Central memory CD8-positive, alpha-beta T cell (primary cell): ENCODE measurements at regions not wholly inside any gene's neighbourhood (a gene's known extent, or its start where the extent isn't known, plus 50 kb on each side); places are given as distances from the start of the nearest gene placed in this dataset.
"Not testable (repeated sequence)": the region's sequence is repeated elsewhere in the genome, so short reads cannot be mapped to it uniquely, and the experiment has no call there.

ENCODE experiments used
- ATAC-seq: fragments of 150-1000 bp; cut with Tn5 transposase; replicated peaks from 2 replicates; pipeline ENCODE4 v1.10.0; 2022; ENCODE audit warnings: mild to moderate bottlenecking, moderate FRiP score, moderate number of reproducible peaks; ENCODE audit not compliant: poor library complexity, severe bottlenecking; ENCODE audit errors: extremely low read depth
- DNase-seq, 2 donors: peaks; one replicate each; pipeline ENCODE4 v3.0.0; 2021; ENCODE audit warnings: low spot score in 2 of 2
- H3K27ac Mint-ChIP-seq: one replicate; pipeline ENCODE4 v1.8.0; 2022; ENCODE audit warnings: low read depth, mild to moderate bottlenecking, moderate library complexity, mixed read lengths
- H3K27me3 Mint-ChIP-seq: one replicate; pipeline ENCODE4 v1.8.0; 2022; ENCODE audit warnings: mixed read lengths
- H3K36me3 Mint-ChIP-seq: one replicate; pipeline ENCODE4 v1.8.0; 2022; ENCODE audit warnings: mild to moderate bottlenecking, moderate library complexity, mixed read lengths; ENCODE audit not compliant: insufficient read depth
- H3K4me1 Mint-ChIP-seq: one replicate; pipeline ENCODE4 v1.8.0; 2022; ENCODE audit warnings: mixed read lengths
- H3K4me3 Mint-ChIP-seq: one replicate; pipeline ENCODE4 v1.8.0; 2022; ENCODE audit warnings: mild to moderate bottlenecking, moderate library complexity, mixed read lengths
- H3K9me3 Mint-ChIP-seq: one replicate; pipeline ENCODE4 v1.8.0; 2022; ENCODE audit warnings: mixed read lengths

DNA sequence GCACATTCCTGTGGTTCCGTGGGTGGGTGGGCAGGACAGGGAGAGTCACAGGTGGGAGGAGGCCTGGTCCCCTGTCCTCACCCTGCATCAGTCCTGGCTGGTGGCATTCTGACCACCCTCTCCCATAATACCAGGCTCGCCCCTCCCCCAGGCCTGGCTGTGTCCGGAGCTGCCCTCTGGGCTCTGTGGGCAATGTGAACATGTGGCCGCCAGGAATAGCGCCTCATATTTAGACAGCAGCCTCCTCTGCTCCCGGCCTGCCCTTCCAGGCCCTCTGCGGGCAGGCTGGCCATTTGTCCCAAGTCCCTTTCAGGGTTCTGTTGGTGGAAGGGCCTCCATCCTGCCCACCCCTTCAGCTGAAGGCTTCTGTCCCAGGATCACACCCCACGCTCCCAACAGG lies 4482.2 kb upstream of the TPTE start:
- H3K4me3 Mint-ChIP-seq, ATAC-seq, H3K9me3 Mint-ChIP-seq, H3K27ac Mint-ChIP-seq, H3K27me3 Mint-ChIP-seq, H3K4me1 Mint-ChIP-seq, DNase-seq, H3K36me3 Mint-ChIP-seq: not testable (repeated sequence)

DNA sequence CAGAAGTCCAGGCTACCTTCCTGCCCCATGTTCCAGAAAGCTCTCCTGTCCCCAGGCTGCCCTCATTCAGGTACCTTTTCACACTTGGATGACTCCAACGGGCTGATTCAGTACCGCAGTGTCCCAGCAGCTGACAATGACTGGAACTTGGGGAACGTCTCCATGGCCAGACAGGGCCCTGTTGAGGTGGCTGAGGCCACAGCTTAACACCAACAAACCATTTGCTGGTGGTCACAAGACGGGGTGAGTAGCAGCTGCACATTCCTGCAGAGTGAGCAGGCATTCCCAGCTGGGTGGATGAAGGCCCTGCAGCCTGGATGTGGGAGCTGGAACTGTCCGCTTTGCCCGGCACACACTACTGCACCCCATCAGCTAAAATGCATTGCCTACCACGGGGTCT lies 4481.3 kb upstream of the TPTE start:
- H3K4me3 Mint-ChIP-seq, ATAC-seq, DNase-seq, H3K27ac Mint-ChIP-seq, H3K9me3 Mint-ChIP-seq, H3K4me1 Mint-ChIP-seq, H3K36me3 Mint-ChIP-seq, H3K27me3 Mint-ChIP-seq: not testable (repeated sequence)

DNA sequence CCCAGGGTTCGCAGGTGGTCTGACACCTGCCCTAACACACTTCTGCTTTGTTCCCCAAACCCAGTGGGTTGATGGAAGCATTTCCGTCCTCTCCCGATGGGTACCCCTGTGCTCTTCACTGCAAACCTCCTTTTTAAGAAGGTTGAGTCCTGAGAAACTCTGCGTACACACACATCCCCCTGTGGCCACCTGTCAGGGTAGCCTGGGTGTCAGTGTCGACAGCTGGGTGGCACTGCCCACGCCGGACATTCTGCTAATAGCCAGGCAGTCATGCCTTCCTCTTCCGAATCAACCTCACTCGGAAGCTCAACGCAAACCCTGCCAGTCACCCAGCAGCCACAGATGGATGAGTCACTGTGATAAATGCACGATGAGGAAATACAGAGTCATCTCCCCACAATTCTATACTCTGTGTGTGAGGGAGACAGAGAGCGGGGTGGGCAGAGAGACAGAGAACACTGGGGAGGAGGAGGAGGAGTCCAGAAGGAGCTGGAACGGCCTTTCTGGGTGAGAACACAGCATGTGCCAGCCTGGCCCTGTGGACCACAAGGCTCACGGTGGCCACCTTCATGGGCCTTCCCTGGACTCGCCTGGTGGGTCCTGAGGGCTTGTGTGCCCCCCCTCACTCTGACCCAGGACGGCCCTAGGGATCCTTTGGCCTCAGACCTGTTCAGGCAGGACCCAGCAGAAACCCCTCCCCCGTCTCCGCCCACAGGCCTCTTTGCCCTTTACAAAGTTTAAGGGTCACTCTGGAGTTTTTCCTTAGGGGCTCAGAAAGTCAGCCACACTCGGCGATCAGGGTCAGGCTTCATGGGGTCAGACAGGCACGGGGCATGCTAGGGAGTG lies 4477.7 kb upstream of the TPTE start:
- not testable (repeated sequence) for ATAC-seq, H3K4me1 Mint-ChIP-seq, H3K36me3 Mint-ChIP-seq, H3K27me3 Mint-ChIP-seq, DNase-seq, H3K9me3 Mint-ChIP-seq, H3K4me3 Mint-ChIP-seq, H3K27ac Mint-ChIP-seq

DNA sequence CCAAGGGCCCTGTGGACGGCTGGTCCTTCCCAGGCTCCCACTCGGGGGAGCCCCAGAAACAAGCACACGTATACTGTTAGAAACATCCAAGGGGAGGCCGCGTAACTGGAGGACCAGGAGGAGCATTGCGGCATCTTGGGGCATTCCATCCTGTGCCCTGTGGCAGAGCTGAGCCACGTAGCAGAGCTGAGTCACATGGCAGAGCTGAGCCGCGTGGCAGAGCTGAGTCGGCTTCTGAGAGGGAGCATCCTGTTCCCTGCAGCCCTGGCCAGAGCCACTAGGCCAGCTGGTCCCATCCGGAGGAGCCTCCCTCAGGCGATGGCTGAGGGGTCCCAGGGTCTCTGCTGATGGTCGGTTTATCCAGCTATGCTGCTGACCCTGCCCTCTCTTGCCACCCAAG lies 4476.7 kb upstream of the TPTE start:
- not testable (repeated sequence) for H3K4me3 Mint-ChIP-seq, DNase-seq, H3K4me1 Mint-ChIP-seq, H3K9me3 Mint-ChIP-seq, H3K27me3 Mint-ChIP-seq, H3K36me3 Mint-ChIP-seq, H3K27ac Mint-ChIP-seq, ATAC-seq

DNA sequence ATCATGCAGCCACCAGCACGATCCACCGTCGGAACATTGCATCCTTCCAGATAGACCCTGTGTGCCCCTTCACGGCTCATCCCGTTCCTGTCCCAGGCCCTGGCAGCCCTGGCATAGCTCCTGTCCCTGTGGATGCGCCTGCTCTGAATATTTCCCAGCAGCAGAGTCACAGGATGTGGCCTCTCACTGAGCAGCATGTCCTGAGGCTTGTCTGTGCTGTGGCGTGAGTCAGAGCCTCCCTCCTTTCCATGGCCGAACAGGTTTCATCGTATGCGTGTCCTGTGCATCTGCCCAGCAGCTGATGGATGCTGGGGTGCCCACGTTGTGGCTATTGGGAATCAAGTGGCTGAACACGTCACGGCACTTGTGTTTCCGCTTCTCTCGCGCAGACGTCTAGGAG lies 4471.5 kb upstream of the TPTE start:
- not testable (repeated sequence) for H3K36me3 Mint-ChIP-seq, DNase-seq, H3K4me1 Mint-ChIP-seq, H3K27me3 Mint-ChIP-seq, H3K27ac Mint-ChIP-seq, ATAC-seq, H3K9me3 Mint-ChIP-seq, H3K4me3 Mint-ChIP-seq

DNA sequence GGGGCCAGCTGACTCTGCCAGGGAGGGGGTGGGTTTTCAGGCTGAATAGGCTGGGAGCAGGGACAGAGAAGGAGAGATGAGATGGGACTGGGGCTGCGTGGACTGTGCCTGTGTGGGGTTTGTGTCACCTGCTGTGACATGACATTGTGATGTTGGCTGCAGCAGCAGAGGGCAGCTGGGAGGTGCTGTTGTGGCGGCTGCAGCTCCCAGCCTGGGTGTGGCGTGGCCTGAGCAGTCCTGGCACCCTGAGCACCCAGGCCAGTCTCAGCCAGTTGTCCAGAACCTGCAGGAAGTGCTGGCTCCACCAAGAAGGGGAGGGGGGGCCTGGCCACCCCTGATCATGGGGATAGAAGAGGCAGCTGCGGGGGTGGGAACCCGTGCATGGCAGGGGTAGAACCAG lies 4469.3 kb upstream of the TPTE start:
- not testable (repeated sequence) for DNase-seq, H3K36me3 Mint-ChIP-seq, H3K27me3 Mint-ChIP-seq, H3K9me3 Mint-ChIP-seq, H3K4me3 Mint-ChIP-seq, H3K27ac Mint-ChIP-seq, ATAC-seq, H3K4me1 Mint-ChIP-seq

DNA sequence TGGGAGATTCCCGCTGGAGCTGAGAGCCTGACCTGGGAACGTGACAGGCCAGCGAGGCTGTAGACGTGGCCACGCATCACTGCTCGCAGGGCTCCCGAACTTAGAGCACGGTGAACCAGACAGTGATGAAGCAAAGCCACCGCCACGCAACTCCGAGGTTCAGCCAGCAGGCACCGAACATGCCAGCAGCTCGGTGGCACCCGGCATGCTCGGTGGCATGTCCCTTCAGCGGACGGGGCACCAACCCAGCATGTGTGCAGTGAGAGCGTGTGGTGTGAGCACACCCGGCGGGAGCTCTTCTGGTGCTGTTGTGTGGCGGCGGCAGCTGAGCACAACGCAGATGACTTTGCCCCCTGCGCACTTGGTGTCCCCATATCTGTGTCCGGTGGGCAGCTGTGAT lies 4468.2 kb upstream of the TPTE start:
- H3K27ac Mint-ChIP-seq, result not testable (repeated sequence)

DNA sequence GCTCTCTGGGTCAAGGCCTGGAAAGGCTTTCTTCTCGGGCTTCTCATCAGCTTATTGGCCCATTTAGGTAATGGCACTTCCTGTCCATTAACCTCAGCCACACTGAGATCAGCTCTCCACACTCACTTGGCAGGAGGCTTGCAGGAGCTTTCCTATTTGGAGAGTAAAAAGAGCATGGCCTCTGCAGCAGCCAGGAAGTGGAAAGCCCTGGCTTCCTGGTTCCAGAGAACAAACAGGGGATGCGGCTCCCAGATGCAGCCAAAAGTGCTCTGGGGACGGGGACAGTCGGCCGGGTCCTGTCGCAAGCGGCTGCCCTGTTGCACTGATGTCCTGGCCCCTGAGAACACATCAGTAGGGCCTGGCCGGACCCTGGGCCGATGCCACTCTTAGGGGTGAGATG lies 4462.4 kb upstream of the TPTE start:
- H3K9me3 Mint-ChIP-seq, H3K27me3 Mint-ChIP-seq, H3K36me3 Mint-ChIP-seq, ATAC-seq, H3K4me3 Mint-ChIP-seq, H3K27ac Mint-ChIP-seq, H3K4me1 Mint-ChIP-seq, DNase-seq: not testable (repeated sequence)

More for the DNA sequence above, 4468.2 kb upstream of the TPTE start:
- not testable (repeated sequence) for H3K4me3 Mint-ChIP-seq, H3K27me3 Mint-ChIP-seq, H3K9me3 Mint-ChIP-seq, ATAC-seq, H3K36me3 Mint-ChIP-seq, H3K4me1 Mint-ChIP-seq, DNase-seq

DNA sequence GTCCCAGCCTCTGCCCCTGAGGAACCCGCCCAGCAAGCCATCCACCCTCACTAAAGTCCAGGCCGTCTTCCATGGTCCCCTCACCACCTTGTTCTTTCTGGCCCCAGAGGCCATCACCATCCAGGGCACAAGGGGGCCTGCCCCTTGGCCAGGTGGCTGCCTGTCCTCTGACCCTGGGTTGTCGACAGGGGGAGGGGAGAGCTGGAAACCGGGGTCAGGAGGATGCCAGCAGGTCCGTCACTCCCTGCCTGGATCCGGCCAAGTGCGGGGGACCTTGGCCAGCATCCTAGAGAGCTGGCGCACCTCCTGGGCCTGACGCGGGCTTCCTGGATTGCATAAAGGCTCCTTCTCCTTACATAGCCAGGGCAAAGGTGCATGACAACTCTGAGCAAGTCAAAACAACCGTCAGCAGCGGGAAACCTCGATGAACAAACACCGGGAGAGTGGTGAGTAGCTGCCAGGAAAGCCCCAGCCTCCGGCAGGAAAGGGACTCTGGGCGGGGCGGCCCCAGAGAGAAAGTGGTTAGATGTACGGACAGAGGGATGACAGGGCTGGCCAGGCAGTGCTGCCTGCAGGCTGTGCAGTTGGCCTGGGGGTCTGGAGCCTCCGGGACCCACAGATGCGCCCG lies 4461.2 kb upstream of the TPTE start:
- not testable (repeated sequence) for H3K27ac Mint-ChIP-seq, H3K4me3 Mint-ChIP-seq, H3K27me3 Mint-ChIP-seq, H3K36me3 Mint-ChIP-seq, DNase-seq, ATAC-seq, H3K9me3 Mint-ChIP-seq, H3K4me1 Mint-ChIP-seq

DNA sequence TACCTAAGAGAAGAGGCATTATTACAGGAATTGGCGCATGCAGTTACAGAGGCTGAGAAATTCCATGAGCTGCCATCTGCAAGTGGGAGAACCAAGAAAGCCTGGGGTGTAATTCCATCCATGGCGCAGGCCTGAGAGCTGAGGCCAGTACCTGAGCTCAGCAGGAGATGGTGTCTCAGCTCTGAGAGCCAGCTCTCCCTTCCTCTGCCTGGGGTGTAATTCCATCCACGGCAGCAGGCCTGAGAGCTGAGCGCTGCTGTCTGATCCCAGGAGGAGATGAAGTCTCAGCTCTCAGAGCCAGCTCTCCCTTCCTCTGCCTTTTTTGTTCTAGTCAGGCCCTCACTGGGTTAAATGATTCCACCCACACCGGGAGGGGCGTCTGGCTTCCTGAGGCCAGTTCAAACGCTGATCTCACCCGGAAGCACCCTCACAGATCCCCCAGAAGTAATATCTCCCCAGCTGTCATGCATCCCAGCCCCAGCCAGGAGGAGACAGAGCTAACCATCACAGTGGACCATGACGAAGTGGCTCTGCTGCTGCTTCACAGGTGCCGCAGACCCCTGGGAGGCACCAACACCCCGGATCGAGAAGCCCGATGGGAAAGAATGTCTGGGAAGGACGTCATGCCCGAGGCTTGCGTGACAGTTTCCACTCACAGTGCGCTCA lies 4454.9 kb upstream of the TPTE start:
- not testable (repeated sequence) for H3K4me3 Mint-ChIP-seq, H3K27ac Mint-ChIP-seq, H3K36me3 Mint-ChIP-seq, H3K27me3 Mint-ChIP-seq, H3K4me1 Mint-ChIP-seq, H3K9me3 Mint-ChIP-seq, ATAC-seq, DNase-seq

DNA sequence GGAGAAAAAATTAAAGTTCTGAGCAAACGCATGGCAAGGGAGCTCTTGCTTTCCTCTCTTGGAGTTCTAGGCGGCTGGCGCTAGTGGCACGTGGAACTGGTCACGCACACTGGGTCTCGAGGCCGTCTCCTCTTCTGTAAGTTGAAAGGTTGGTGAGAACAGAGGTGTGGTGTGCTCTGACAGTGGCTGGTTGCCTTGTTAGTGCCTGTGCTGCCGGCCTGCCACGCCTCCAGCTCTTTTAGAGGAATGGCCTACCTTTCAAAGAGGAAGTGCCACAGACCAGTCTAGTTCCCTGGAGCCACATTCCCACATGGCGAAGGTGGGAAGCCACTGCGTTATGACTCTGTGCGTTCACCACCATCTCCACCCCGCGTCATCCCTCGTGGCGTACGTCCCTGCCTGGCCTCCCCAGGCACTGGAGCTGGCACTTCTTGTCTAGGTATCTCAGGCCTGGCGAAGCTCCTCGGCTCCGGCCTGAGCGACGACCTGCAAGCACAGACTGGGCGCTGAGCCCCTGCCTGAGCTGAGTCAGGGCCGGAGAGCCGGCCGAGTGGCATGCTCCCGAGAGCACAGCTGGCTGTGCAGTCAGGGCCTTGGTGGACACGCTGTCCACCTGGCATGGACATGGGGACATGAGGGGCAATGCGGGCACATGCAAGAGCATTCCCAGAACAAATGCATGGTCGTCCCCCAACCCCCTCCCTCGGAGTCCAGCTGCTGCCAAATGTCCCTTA lies 4453.1 kb upstream of the TPTE start:
- H3K4me3 Mint-ChIP-seq, H3K27me3 Mint-ChIP-seq, DNase-seq, H3K36me3 Mint-ChIP-seq, H3K4me1 Mint-ChIP-seq, H3K27ac Mint-ChIP-seq, ATAC-seq, H3K9me3 Mint-ChIP-seq: not testable (repeated sequence)

DNA sequence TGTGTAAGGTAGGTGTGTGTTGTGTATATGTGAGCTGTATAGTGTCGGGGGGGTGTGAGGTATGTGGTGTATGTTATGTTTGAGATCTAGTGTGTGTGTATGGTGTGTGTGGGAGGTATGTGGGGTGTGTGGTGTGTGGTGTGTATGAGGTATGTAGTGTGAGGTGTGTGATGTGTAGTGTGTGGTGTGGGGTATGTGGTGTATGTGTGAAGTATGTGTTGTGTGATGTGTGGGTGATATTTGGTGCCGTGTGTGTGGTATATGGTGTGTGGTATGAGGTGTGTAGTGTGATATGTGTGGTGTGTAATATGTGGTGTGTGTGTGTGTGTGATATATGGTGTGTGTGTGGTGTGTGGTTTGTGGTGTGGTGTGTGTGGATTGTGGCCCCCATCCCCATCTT lies 4451.2 kb upstream of the TPTE start:
- DNase-seq, ATAC-seq, H3K36me3 Mint-ChIP-seq, H3K27me3 Mint-ChIP-seq, H3K9me3 Mint-ChIP-seq, H3K4me3 Mint-ChIP-seq, H3K4me1 Mint-ChIP-seq: not testable (repeated sequence)
- H3K27ac Mint-ChIP-seq, result peak overlapping the region; percentile 14
